Activated CD4-positive, alpha-beta T cell treated with anti-CD3 and anti-CD28 coated beads, Interleukin-2, amount 50 U/mL, for 1 hour (primary cell): ENCODE measurements at regions not wholly inside any gene's neighbourhood (a gene's known extent, or its start where the extent isn't known, plus 50 kb on each side); places are given as distances from the start of the nearest gene placed in this dataset.
"Not testable (repeated sequence)": the region's sequence is repeated elsewhere in the genome, so short reads cannot be mapped to it uniquely, and the experiment has no call there.

ENCODE experiments used
- DNase-seq: peaks from one replicate; pipeline ENCODE4 v3.0.0-alpha.2; 2020

GRCh38 chr7:9082203-9082602 is 648.8 kb downstream of the NXPH1 start:
- no peak for DNase-seq

- DNase-seq, result no peak
Measured at GRCh38 chr7:9083837-9084236, 650.4 kb downstream of the NXPH1 start.

- no peak for DNase-seq
Measured at GRCh38 chr7:9091282-9091681, 657.9 kb downstream of the NXPH1 start.

GRCh38 chr7:9097565-9098060 is 664.2 kb downstream of the NXPH1 start:
- DNase-seq, result no peak

DNA sequence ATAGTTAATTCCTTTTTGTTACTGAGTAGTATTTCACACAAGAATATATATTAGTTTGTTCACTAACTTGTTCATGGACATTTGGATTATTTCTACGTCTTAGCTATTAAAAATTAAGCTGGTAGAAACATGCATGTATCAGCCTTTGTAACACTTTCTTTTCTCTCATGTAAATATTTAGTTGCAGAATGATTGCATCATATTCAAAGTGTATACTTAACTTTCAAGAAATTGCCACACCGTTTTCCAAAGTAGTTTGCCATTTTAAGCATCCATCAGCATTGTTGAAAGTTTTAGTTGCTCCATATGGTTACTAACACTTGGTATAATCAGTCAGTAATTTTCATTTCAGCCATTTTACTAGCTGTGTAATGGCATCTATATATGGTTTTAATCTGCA is 666.9 kb downstream of the NXPH1 start:
- no peak for DNase-seq

- no peak for DNase-seq
Measured at GRCh38 chr7:9102846-9103245, 669.4 kb downstream of the NXPH1 start.

DNA sequence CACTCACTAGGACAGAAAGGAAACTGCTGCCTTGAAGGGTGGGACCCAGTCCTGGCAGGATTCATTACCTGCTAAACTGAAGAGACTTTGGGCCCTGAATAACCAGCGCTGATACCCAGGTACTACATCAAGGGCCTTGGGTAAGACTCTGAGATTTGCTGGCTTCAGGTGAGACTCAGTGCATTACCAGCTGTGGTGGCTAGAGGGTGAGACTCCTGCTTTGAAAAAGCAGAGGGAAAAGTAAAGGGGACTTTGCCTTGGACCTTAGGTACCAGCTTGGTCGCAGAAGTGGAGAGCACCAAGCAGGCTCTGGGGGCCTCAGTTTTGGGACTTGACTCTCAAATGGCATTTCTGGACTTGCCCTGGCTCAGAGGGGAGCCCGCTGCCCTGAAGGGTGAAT is 673.3 kb downstream of the NXPH1 start:
- no peak for DNase-seq

DNA sequence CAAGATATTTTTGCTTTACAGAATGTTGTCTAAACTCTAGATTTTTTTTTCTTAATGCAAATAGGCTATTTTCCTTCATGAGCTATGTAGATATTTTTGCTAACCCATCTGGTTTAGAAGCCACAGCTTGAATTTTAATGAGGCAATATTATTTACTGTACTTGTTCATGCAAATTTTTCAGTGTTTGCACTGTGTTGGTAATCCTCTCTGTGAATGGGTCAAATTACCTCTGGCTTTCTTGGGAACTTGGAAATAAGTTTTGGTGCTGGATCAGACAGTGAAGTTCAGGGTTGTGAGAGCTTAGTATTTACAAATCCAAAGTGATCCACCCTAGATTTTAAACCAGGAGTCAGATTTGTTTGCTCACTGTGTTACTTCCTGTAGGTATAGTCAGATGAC is 686.9 kb downstream of the NXPH1 start:
- DNase-seq, result no peak

- no peak for DNase-seq
Measured at GRCh38 chr7:9124320-9124719, 690.9 kb downstream of the NXPH1 start.

DNA sequence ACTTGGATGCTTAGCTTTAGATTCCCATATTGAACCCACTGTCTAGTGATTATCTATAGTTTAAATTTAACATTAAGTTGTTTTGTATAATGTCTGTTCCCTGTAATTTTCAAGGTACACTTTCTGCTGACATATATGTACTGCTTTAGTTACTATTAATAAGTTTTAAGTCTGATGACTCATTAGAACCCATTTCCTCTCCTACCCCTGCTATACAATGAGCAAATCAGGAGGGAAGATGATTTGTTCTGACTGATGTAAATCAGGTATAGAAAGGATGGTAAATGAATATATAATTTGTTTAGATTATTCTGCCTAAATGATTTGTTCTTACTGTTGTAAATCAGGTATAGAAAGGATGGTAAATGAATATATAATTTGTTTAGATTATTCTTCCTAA is 691.8 kb downstream of the NXPH1 start:
- DNase-seq, result no peak

DNA sequence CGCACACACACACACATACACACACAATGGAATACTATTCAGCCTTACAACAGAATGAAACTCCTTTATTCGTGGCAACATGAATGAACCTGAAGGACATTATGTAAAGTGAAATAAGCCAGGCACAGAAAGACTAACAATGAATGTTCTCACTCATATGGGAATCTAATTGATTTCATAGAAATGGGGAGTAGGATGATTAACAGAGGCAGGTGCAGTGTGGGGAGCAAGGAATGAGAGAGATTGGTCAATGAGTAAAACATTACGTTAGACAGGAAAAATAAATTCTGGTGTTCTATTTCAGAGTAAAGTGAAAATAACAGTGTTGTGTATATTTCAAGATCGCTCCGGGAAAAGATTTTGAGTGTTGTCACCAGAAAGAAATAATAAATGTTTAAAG is 694.5 kb downstream of the NXPH1 start:
- DNase-seq, result no peak

DNA sequence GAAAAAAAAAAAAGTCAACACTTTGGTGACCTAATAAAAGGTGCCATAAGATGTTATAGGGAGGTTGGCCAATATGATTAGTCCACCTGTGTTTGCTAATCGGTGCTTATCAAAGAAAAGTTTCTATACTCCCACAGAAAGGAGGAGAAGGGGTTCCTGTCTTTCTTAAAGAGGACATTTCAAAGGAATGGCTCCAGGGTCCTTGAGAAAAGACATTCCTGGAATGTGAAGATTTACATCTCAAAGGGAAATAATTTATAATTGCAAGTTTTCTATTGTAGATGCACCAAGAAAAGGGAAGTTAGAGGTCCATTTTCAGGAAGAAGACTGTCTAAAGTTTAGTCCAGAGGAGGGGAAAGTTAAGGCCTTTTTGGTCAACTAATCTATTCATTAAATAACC is 715.3 kb downstream of the NXPH1 start:
- DNase-seq, result no peak

- no peak for DNase-seq
Measured at GRCh38 chr7:9149499-9150082, 716.2 kb downstream of the NXPH1 start.

DNA sequence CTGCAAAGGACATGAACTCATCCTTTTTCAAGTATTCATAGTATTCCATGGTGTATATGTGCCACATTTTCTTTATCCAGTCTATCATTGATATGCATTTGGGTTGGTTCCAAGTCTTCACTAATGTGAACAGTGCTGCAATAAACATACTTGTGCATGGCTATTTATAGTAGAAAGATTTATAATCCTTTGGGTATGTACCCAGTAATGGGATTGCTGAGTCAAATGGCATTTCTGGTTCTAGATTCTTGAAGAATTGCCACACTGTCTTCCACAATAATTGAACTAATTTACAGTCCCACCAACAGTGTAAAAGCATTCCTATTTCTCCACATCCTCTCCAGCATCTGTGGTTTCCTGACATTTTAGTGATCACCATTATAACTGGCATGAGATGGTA is 730.3 kb downstream of the NXPH1 start:
- not testable (repeated sequence) for DNase-seq

GRCh38 chr7:9175871-9176270 is 742.5 kb downstream of the NXPH1 start:
- DNase-seq, result no peak

GRCh38 chr7:9181356-9181755 is 747.9 kb downstream of the NXPH1 start:
- DNase-seq, result no peak

GRCh38 chr7:9186730-9187129 is 753.3 kb downstream of the NXPH1 start:
- no peak for DNase-seq

- no peak for DNase-seq
Measured at GRCh38 chr7:9189703-9190102, 756.3 kb downstream of the NXPH1 start.

- DNase-seq, result no peak
Measured at GRCh38 chr7:9192969-9193368, 759.6 kb downstream of the NXPH1 start.

GRCh38 chr7:9200626-9201025 is 767.2 kb downstream of the NXPH1 start:
- no peak for DNase-seq

DNA sequence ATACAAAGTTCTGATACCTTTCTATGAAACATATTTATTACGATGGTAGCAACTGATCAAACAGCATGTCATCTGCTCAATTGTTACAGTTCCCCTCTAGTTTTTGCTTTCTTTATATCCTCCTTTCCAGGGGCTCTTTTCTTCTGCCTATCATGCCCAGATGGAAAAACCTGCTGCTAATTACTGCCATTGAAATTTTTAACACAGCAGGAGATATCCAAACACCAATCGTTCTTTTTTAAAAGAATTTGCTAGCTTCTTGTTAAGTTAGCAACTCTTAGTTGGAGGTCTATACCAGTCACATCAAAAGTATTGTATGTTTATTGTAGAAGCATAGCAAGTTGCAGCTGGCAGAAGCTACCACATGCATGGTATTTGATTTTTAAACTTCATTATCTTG is 768.5 kb downstream of the NXPH1 start:
- no peak for DNase-seq

- no peak for DNase-seq
Measured at GRCh38 chr7:9204571-9204970, 771.2 kb downstream of the NXPH1 start.

DNA sequence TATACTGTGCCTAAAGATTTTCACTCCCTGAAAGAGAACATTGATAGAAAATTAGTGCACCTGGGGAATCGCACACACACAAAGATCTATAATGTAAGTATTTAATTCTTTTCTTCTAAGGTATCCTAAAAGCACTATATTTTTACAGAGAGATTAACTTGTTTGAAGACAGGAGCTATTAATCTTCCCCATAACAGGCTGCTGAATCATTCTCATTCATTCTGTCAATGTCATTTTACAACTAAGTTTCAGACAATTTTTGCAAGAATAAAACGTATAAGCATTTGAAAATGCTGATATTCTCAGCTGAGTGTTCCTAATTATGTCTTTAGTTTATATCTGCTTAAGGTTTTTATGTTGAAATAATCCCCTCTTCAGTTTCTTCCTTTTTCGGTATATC is 776.7 kb downstream of the NXPH1 start:
- no peak for DNase-seq

DNA sequence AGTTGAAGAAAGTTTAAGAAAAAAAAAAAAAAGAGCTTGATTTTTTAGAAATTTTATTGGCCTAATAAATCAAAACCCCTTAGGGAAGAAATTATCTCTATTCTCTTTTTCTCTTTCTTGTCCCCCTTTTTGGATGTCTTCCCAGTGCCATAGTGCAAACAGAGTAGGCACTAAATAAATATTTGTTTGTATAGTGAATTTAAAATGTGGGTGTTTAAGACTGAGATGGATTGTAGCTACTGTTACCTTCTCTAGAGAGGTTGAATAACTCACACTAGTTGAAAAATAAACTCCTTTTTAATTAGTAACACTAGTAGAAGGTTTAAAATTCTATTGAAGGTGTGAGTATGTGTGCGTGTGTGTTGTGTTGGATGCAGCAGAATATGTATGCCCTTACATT is 783.8 kb downstream of the NXPH1 start:
- DNase-seq, result no peak

DNA sequence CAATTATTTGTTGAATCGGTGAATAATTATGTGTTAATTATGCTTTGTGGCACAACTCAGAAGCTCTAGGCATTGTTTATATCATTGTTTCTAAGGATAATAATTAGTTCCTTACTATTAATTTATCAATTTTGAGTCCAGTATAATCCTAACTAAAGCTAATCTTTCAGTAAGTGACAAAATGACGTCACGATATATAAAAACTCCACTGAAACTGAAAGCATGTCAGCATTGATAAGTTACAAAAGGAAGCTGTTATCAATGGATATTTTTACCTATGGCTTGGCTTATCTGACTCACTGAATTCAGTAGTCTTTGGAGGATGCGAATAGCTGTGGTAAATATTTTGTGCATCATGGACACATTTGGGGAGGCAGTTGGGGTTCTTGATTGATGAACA is 793.1 kb downstream of the NXPH1 start:
- no peak for DNase-seq
